ENCODE measurements at regions not wholly inside any gene's neighbourhood (a gene's known extent, or its start where the extent isn't known, plus 50 kb on each side); places are given as distances from the start of the nearest gene placed in this dataset.

- H3K36me3 ChIP-seq (replicated peaks), result no peaks in the 10 kb centered on the region
- H3K4me1 ChIP-seq, result peaks cover 23% of the 10 kb centered on the region
- no peaks in the 10 kb centered on the region for H3K27me3 ChIP-seq (ENCODE audit: low read depth)
- DNase-seq (ENCODE audit: low spot score in 2 of 2), result peak; percentile 95 to 98
- no peak overlapping the region for H3K4me3 ChIP-seq
- no peaks in the 10 kb centered on the region for H3K9me3 ChIP-seq
- in situ Hi-C loops (cut with MboI; ENCODE audit: low sequenced_read_pairs), result no loop called here
Measured at GRCh38 chr10:78913219-78914059, 155.3 kb upstream of the ZMIZ1 start.

- DNase-seq (ENCODE audit: low spot score in 2 of 2), result no peak
- no peak overlapping the region for H3K4me3 ChIP-seq
- in situ Hi-C loops (cut with MboI; ENCODE audit: low sequenced_read_pairs), result no loop called here
- H3K9me3 ChIP-seq, result no peaks in the 10 kb centered on the region
- no peaks in the 10 kb centered on the region for H3K36me3 ChIP-seq (replicated peaks)
- H3K27me3 ChIP-seq (ENCODE audit: low read depth), result no peaks in the 10 kb centered on the region
- H3K4me1 ChIP-seq, result peaks cover 26% of the 10 kb centered on the region
Measured at GRCh38 chr10:78914060-78914378, 154.7 kb upstream of the ZMIZ1 start.

DNA sequence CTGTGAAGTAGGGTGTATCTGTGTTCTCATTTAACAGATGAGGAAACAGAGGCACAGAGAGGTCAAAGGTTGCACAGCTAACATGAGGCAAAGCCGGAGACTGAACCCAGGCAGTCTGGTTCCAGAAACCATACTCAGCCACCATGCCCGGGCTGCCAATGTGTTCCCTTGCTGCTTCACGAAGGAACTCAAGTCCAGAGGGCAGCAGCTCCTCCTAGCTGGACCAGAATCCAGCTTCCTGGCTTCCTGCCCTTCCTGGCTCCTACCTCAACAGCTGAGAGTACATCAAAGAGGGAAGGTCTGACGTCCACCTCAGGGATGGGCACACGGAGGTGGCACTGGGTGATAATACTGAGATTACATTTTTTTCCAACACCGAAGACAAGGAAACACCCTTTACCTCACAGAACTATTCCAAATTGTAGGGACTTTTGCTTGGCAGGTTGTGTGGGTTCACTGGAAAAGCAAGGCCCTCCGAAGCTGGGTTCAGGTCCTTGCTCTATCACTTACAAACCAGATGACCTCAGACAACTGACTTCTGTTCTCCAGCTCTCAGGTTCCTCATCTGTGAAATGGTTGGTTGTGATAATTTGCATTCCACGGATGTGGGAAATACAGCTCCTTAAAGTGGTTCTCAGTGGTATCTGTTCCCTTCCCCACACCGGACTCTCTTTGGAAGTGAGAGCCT, 154.1 kb upstream of the ZMIZ1 start:
- H3K9me3 ChIP-seq, result no peaks in the 10 kb centered on the region
- DNase-seq (ENCODE audit: low spot score in 2 of 2), result no peak
- H3K36me3 ChIP-seq (replicated peaks), result no peaks in the 10 kb centered on the region
- peaks cover 26% of the 10 kb centered on the region for H3K4me1 ChIP-seq
- no peak overlapping the region for H3K4me3 ChIP-seq
- H3K27me3 ChIP-seq (ENCODE audit: low read depth), result no peaks in the 10 kb centered on the region
- in situ Hi-C loops (cut with MboI; ENCODE audit: low sequenced_read_pairs), result no loop called here

- Histone ChIP-seq H3K9me3 (no peaks in the 10 kb centered on the region), H3K27me3 (ENCODE audit: low read depth) (no peaks in the 10 kb centered on the region), H3K4me1 (peaks cover 26% of the 10 kb centered on the region), H3K4me3 (no peak overlapping the region), H3K36me3 (replicated peaks) (no peaks in the 10 kb centered on the region)
- in situ Hi-C loops (cut with MboI; ENCODE audit: low sequenced_read_pairs), result no loop called here
- no peak for DNase-seq (ENCODE audit: low spot score in 2 of 2)
Measured at GRCh38 chr10:78915190-78915518, 153.6 kb upstream of the ZMIZ1 start.

- H3K9me3 ChIP-seq, result no peaks in the 10 kb centered on the region
- DNase-seq (ENCODE audit: low spot score in 2 of 2), result no peak
- H3K27me3 ChIP-seq (ENCODE audit: low read depth), result no peaks in the 10 kb centered on the region
- no peak overlapping the region for H3K4me3 ChIP-seq
- H3K4me1 ChIP-seq, result peaks cover 26% of the 10 kb centered on the region
- in situ Hi-C loops (cut with MboI; ENCODE audit: low sequenced_read_pairs), result no loop called here
- H3K36me3 ChIP-seq (replicated peaks), result no peaks in the 10 kb centered on the region
Measured at GRCh38 chr10:78916227-78916626, 152.5 kb upstream of the ZMIZ1 start.

GRCh38 chr10:78919181-78919966, 149.4 kb upstream of the ZMIZ1 start:
- H3K4me1 ChIP-seq, result peaks cover 15% of the 10 kb centered on the region
- no peak overlapping the region for H3K4me3 ChIP-seq
- in situ Hi-C loops (cut with MboI; ENCODE audit: low sequenced_read_pairs), result no loop called here
- no peaks in the 10 kb centered on the region for H3K27me3 ChIP-seq (ENCODE audit: low read depth)
- no peaks in the 10 kb centered on the region for H3K9me3 ChIP-seq
- no peak for DNase-seq (ENCODE audit: low spot score in 2 of 2)
- no peaks in the 10 kb centered on the region for H3K36me3 ChIP-seq (replicated peaks)

DNA sequence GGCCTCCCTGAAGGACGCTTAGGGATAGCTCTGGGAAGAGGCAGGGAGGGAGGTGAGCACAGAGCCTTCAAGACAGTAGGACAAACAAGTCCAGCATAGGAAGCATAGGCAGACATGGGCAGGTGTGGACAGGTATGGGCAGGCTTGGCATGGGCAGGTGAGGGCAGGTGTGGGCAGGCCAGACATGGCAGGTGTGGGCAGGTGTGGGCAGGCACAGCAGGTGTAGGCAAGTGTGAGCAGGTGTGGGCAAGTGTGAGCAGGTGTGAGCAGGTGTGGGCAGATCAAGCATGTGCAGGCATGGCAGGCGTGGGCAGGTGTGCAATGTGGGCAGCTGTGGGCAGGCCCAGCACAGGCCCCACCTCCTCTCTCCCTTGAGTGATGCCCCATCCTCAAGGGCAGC, 148.8 kb upstream of the ZMIZ1 start:
- Histone ChIP-seq H3K4me3 (no peak overlapping the region), H3K36me3 (replicated peaks) (no peaks in the 10 kb centered on the region), H3K9me3 (no peaks in the 10 kb centered on the region), H3K27me3 (ENCODE audit: low read depth) (no peaks in the 10 kb centered on the region), H3K4me1 (peaks cover 8% of the 10 kb centered on the region)
- no peak for DNase-seq (ENCODE audit: low spot score in 2 of 2)
- in situ Hi-C loops (cut with MboI; ENCODE audit: low sequenced_read_pairs), result no loop called here

DNA sequence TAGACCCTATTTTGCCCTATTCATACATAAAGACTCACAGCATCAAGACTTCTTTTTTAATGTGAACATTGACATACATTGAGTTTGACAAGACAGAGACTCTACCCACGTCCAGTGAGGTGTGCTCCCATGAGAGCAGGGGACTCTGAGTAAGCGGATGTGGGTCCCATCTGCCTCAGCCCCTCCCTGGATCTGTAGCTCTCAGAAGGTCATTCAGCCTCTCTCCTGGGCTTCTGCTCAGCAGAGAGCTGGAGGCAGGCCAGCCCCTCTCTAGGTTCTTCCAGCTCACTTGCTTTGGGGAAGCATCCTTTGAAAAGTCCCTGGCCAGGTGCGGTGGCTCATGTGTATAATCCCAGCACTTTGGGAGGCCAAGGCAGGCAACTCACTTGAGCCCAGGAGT, 146.9 kb upstream of the ZMIZ1 start:
- Histone ChIP-seq H3K9me3 (no peaks in the 10 kb centered on the region), H3K4me3 (no peak overlapping the region), H3K36me3 (replicated peaks) (no peaks in the 10 kb centered on the region), H3K4me1 (0 out of 2 replicates have a peak, but pooled peaks cover 3% of the 10 kb centered on the region), H3K27me3 (ENCODE audit: low read depth) (no peaks in the 10 kb centered on the region)
- no peak for DNase-seq (ENCODE audit: low spot score in 2 of 2)
- in situ Hi-C loops (cut with MboI; ENCODE audit: low sequenced_read_pairs), result no loop called here

DNA sequence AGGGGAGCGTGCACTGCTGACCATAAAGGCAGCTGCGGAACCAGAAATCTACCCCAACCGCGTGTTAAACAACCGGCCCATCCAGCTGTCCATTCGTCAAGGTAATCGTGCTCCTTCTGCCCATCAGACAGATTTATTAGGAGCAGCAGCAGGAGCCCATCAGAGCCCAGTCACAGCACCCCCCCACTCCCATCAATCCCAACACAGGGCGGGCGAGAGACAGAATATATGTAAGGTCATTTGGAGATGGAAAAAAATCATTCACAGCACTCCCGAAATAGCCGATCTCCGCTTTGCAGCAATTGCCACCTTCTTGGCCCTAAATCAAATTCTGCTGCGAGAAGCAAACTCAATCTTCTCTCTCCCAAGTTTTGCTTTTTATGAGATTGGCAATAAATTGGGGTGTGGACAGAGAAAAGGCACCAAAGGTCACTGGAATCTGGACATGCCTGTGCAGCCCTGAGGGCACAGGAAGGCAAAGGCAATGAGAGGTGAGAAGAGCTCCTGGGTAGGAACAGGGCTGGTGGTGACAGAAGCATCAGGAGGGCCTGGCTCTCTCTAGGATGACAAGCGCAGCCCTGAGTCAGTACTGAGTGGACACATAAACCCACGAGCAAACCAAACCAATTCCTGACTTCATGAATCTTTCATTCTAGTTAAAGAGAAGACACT, 145.0 kb upstream of the ZMIZ1 start:
- H3K4me3 ChIP-seq, result no peak overlapping the region
- H3K36me3 ChIP-seq (replicated peaks), result no peaks in the 10 kb centered on the region
- no peaks in the 10 kb centered on the region for H3K9me3 ChIP-seq
- in situ Hi-C loops (cut with MboI; ENCODE audit: low sequenced_read_pairs), result no loop called here
- H3K4me1 ChIP-seq, result 0 out of 2 replicates have a peak, but pooled peaks cover 3% of the 10 kb centered on the region
- DNase-seq (ENCODE audit: low spot score in 2 of 2), result no peak
- no peaks in the 10 kb centered on the region for H3K27me3 ChIP-seq (ENCODE audit: low read depth)

DNA sequence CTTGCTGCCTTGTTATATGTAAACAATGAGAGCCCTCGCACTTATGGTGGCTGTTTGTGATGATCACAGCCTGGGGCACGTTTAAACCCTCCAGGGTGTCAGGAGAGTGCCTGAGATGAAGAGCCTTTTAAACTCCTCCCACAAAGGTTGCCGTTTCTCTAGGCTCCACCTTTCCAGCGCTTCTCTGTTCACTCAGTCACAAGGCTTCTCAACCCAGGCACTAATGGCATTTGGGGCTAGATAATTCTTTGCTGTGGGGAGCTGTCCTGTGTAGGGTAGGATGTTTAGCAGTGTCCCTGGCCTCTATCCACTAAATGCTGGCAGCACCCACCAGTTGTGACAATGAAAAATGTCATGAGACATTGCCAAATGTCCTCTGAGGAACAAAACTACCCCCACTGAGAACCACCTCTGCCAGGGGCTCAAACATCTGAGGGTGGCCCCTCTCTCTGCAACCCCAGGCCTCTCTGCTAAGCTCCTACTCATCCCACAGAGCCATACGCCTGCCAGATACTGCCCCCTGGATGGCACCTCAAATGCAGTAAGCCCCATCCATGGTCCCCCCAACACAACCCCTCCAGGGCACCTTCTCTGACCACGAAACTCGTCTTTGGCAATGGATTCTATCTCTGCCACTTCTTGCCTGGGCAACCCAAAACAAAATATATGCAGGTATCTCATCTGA, 144.3 kb upstream of the ZMIZ1 start:
- H3K27me3 ChIP-seq (ENCODE audit: low read depth), result no peaks in the 10 kb centered on the region
- in situ Hi-C loops (cut with MboI; ENCODE audit: low sequenced_read_pairs), result no loop called here
- no peaks in the 10 kb centered on the region for H3K4me1 ChIP-seq
- no peak overlapping the region for H3K4me3 ChIP-seq
- no peaks in the 10 kb centered on the region for H3K36me3 ChIP-seq (replicated peaks)
- DNase-seq (ENCODE audit: low spot score in 2 of 2), result no peak
- H3K9me3 ChIP-seq, result no peaks in the 10 kb centered on the region

DNA sequence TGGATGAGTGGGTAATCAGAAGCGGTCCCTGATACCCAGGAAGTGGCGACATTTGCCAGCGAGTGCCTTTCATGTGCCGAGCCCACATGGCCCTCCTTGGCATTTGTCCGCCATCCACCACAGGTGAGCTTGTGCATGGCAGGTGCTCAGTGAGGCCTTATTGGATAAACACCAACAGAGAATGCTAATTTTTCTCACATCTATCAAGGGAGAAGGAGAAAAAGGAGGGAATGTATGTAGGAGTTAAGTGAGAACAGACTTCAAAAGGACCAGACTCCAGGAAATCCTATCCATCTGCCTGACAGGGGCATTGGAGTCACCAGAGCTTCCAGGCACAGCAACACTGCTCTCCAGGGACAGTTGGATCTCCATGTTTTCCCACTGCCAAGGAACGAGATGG, 143.5 kb upstream of the ZMIZ1 start:
- no peaks in the 10 kb centered on the region for H3K9me3 ChIP-seq
- no peaks in the 10 kb centered on the region for H3K36me3 ChIP-seq (replicated peaks)
- no peaks in the 10 kb centered on the region for H3K4me1 ChIP-seq
- in situ Hi-C loops (cut with MboI; ENCODE audit: low sequenced_read_pairs), result no loop called here
- H3K27me3 ChIP-seq (ENCODE audit: low read depth), result no peaks in the 10 kb centered on the region
- no peak overlapping the region for H3K4me3 ChIP-seq
- DNase-seq (ENCODE audit: low spot score in 2 of 2), result no peak

- no peak for DNase-seq (ENCODE audit: low spot score in 2 of 2)
- no peak overlapping the region for H3K4me3 ChIP-seq
- no peaks in the 10 kb centered on the region for H3K27me3 ChIP-seq (ENCODE audit: low read depth)
- H3K4me1 ChIP-seq, result no peaks in the 10 kb centered on the region
- no peaks in the 10 kb centered on the region for H3K36me3 ChIP-seq (replicated peaks)
- in situ Hi-C loops (cut with MboI; ENCODE audit: low sequenced_read_pairs), result no loop called here
- H3K9me3 ChIP-seq, result no peaks in the 10 kb centered on the region
Measured at GRCh38 chr10:78925800-78926319, 142.9 kb upstream of the ZMIZ1 start.

Data from HAP-1 (cell line).